ENCODE measurements at regions not wholly inside any gene's neighbourhood (a gene's known extent, or its start where the extent isn't known, plus 50 kb on each side); places are given as distances from the start of the nearest gene placed in this dataset.

GRCh38 chr13:22086597-22087330, 415.9 kb downstream of the FGF9 start:
- peaks cover 13% of the 10 kb centered on the region for H3K4me1 Mint-ChIP-seq
- no peak overlapping the region for H3K27ac Mint-ChIP-seq
- no peak for DNase-seq
- ChIA-PET POLR2A (no interaction called here), CTCF (no interaction called here)
- peaks cover 10% of the 10 kb centered on the region for H3K9me3 Mint-ChIP-seq
- H3K27me3 Mint-ChIP-seq = peaks cover 2% of the 10 kb centered on the region
- H3K4me3 Mint-ChIP-seq = no peak overlapping the region
- no peaks in the 10 kb centered on the region for H3K36me3 Mint-ChIP-seq (ENCODE audit: low read depth)

- H3K36me3 Mint-ChIP-seq (ENCODE audit: low read depth) = no peaks in the 10 kb centered on the region
- no peak for DNase-seq
- H3K27ac Mint-ChIP-seq = no peak overlapping the region
- CTCF ChIA-PET = no interaction called here
- H3K4me3 Mint-ChIP-seq = no peak overlapping the region
- H3K9me3 Mint-ChIP-seq = peaks cover 10% of the 10 kb centered on the region
- H3K27me3 Mint-ChIP-seq = peaks cover 2% of the 10 kb centered on the region
- no peaks in the 10 kb centered on the region for H3K4me1 Mint-ChIP-seq
- POLR2A ChIA-PET = interaction anchor here (1.1 kb wide), 1 partner anchor 11 kb away, joined by 3 read pairs; no protein-coding TSS in a partner anchor
These were observed 419.2 kb downstream of the FGF9 start for GRCh38 chr13:22090106-22090505.

GRCh38 chr13:22091222-22091970, 420.5 kb downstream of the FGF9 start:
- no peak for DNase-seq
- H3K36me3 Mint-ChIP-seq (ENCODE audit: low read depth) = no peaks in the 10 kb centered on the region
- no peaks in the 10 kb centered on the region for H3K4me1 Mint-ChIP-seq
- CTCF ChIA-PET = no interaction called here
- POLR2A ChIA-PET = no interaction called here
- no peak overlapping the region for H3K27ac Mint-ChIP-seq
- no peaks in the 10 kb centered on the region for H3K27me3 Mint-ChIP-seq
- H3K9me3 Mint-ChIP-seq = peaks cover 10% of the 10 kb centered on the region
- no peak overlapping the region for H3K4me3 Mint-ChIP-seq

- Mint-ChIP-seq H3K9me3 (peaks cover 9% of the 10 kb centered on the region), H3K4me3 (no peak overlapping the region), H3K27ac (no peak overlapping the region), H3K27me3 (no peaks in the 10 kb centered on the region), H3K4me1 (no peaks in the 10 kb centered on the region), H3K36me3 (ENCODE audit: low read depth) (no peaks in the 10 kb centered on the region)
- POLR2A ChIA-PET = no interaction called here
- CTCF ChIA-PET = no interaction called here
- DNase-seq = no peak
These were observed 421.1 kb downstream of the FGF9 start for GRCh38 chr13:22091971-22092300.

GRCh38 chr13:22092791-22093560, 422.1 kb downstream of the FGF9 start:
- Mint-ChIP-seq H3K27ac (no peak overlapping the region), H3K4me1 (no peaks in the 10 kb centered on the region), H3K9me3 (peaks cover 7% of the 10 kb centered on the region), H3K27me3 (no peaks in the 10 kb centered on the region), H3K36me3 (ENCODE audit: low read depth) (no peaks in the 10 kb centered on the region), H3K4me3 (no peak overlapping the region)
- POLR2A ChIA-PET = no interaction called here
- no peak for DNase-seq
- CTCF ChIA-PET = no interaction called here

- DNase-seq = no peak
- Mint-ChIP-seq H3K36me3 (ENCODE audit: low read depth) (no peaks in the 10 kb centered on the region), H3K9me3 (peaks cover 3% of the 10 kb centered on the region), H3K4me3 (no peak overlapping the region), H3K27ac (no peak overlapping the region), H3K4me1 (no peaks in the 10 kb centered on the region), H3K27me3 (no peaks in the 10 kb centered on the region)
- POLR2A ChIA-PET = no interaction called here
- CTCF ChIA-PET = no interaction called here
These were observed 424.9 kb downstream of the FGF9 start for GRCh38 chr13:22095794-22096193.

- no peak overlapping the region for H3K4me3 Mint-ChIP-seq
- POLR2A ChIA-PET = no interaction called here
- CTCF ChIA-PET = no interaction called here
- H3K36me3 Mint-ChIP-seq (ENCODE audit: low read depth) = no peaks in the 10 kb centered on the region
- H3K4me1 Mint-ChIP-seq = no peaks in the 10 kb centered on the region
- DNase-seq = no peak
- no peaks in the 10 kb centered on the region for H3K27me3 Mint-ChIP-seq
- no peak overlapping the region for H3K27ac Mint-ChIP-seq
- H3K9me3 Mint-ChIP-seq = peaks cover 3% of the 10 kb centered on the region
These were observed 428.7 kb downstream of the FGF9 start for GRCh38 chr13:22099585-22099984.

GRCh38 chr13:22102271-22102670, 431.4 kb downstream of the FGF9 start:
- Mint-ChIP-seq H3K27me3 (no peaks in the 10 kb centered on the region), H3K36me3 (ENCODE audit: low read depth) (no peaks in the 10 kb centered on the region), H3K9me3 (peaks cover 6% of the 10 kb centered on the region), H3K4me3 (no peak overlapping the region), H3K27ac (no peak overlapping the region), H3K4me1 (peaks cover 11% of the 10 kb centered on the region)
- POLR2A ChIA-PET = no interaction called here
- no peak for DNase-seq
- CTCF ChIA-PET = no interaction called here

GRCh38 chr13:22103046-22104027, 432.5 kb downstream of the FGF9 start:
- ChIA-PET POLR2A (no interaction called here), CTCF (no interaction called here)
- Mint-ChIP-seq H3K9me3 (peaks cover 5% of the 10 kb centered on the region), H3K4me1 (peaks cover 21% of the 10 kb centered on the region), H3K36me3 (ENCODE audit: low read depth) (no peaks in the 10 kb centered on the region), H3K4me3 (no peak overlapping the region), H3K27ac (no peak overlapping the region), H3K27me3 (no peaks in the 10 kb centered on the region)
- DNase-seq = no peak

GRCh38 chr13:22106058-22106457, 435.2 kb downstream of the FGF9 start:
- no peak overlapping the region for H3K4me3 Mint-ChIP-seq
- DNase-seq = no peak
- H3K4me1 Mint-ChIP-seq = peaks cover 34% of the 10 kb centered on the region
- H3K27ac Mint-ChIP-seq = no peak overlapping the region
- ChIA-PET CTCF (no interaction called here), POLR2A (no interaction called here)
- no peaks in the 10 kb centered on the region for H3K27me3 Mint-ChIP-seq
- no peaks in the 10 kb centered on the region for H3K36me3 Mint-ChIP-seq (ENCODE audit: low read depth)
- H3K9me3 Mint-ChIP-seq = peaks cover 5% of the 10 kb centered on the region

- H3K9me3 Mint-ChIP-seq = peaks cover 7% of the 10 kb centered on the region
- H3K27ac Mint-ChIP-seq = no peak overlapping the region
- H3K4me3 Mint-ChIP-seq = no peak overlapping the region
- peaks cover 45% of the 10 kb centered on the region for H3K4me1 Mint-ChIP-seq
- H3K36me3 Mint-ChIP-seq (ENCODE audit: low read depth) = no peaks in the 10 kb centered on the region
- ChIA-PET CTCF (no interaction called here), POLR2A (no interaction called here)
- no peaks in the 10 kb centered on the region for H3K27me3 Mint-ChIP-seq
- DNase-seq = no peak
These were observed 436.7 kb downstream of the FGF9 start for GRCh38 chr13:22107549-22107948.

- Mint-ChIP-seq H3K27ac (no peak overlapping the region), H3K36me3 (ENCODE audit: low read depth) (peaks cover 2% of the 10 kb centered on the region), H3K9me3 (peaks cover 10% of the 10 kb centered on the region), H3K27me3 (no peaks in the 10 kb centered on the region), H3K4me1 (peaks cover 47% of the 10 kb centered on the region), H3K4me3 (no peak overlapping the region)
- POLR2A ChIA-PET = no interaction called here
- DNase-seq = no peak
- CTCF ChIA-PET = interaction anchor here (0.8 kb wide), 1 partner anchor 67 kb away, joined by 3 read pairs; no protein-coding TSS in a partner anchor
These were observed 437.5 kb downstream of the FGF9 start for GRCh38 chr13:22108283-22108942.
